AG04449 (cell line): ENCODE measurements at regions not wholly inside any gene's neighbourhood (a gene's known extent, or its start where the extent isn't known, plus 50 kb on each side); places are given as distances from the start of the nearest gene placed in this dataset.
A peak's percentile ranks its signal among the peaks of the same experiment; 100 is the strongest.

Experiments used
- CTCF ChIA-PET: fragments of 350-600 bp; formaldehyde crosslinking; extraction: SDS; loops from one replicate; lab custom pipeline; 2021; ENCODE audit warnings: antibody characterized with exemption; lab: Yijun Ruan, JAX
- POLR2A ChIA-PET: fragments of 400-600, 350-600 bp; formaldehyde crosslinking; extraction: SDS; loops from one replicate; lab custom pipeline; 2020; ENCODE audit warnings: antibody characterized with exemption, inconsistent platforms; lab: Yijun Ruan, JAX
- DNase-seq: peaks from one replicate; pipeline ENCODE4 v3.0.0-alpha.2; 2010; ENCODE audit warnings: low read depth, low spot score
- H3K4me3 ChIP-seq: 2 replicates; pipeline ENCODE4 v1.5.1; 2011; ENCODE audit warnings: low read depth, mild to moderate bottlenecking, control low read depth, low read length
- TF ChIP-seq, protein P1 (sequence below): IDR thresholded peaks from one replicate; pipeline ENCODE4 v1.5.1; 2011; ENCODE audit warnings: mild to moderate bottlenecking, moderate library complexity, low read length, control low read depth, inconsistent platforms; ENCODE audit not compliant: insufficient read depth; ENCODE audit errors: missing control alignments

DNA sequence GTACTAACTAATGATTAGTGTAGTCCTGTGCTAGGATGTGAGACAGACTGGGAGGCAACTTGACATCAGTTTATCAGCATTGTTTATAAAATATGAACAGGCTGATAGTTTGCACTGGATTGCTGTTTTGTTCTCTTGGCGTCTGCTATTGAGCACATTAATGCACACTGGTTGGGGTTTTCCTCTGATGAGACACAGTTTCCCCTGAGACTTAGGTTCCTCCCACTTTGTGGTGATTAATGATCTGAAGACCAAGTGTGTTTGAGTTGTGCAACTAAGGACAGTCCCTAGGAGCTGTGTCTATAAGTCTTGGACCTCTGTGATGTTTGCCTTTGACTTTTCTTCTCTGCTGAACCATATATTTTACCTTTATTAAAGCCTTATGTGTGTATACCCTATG lies 1015.4 kb downstream of the AMY1C start:
- POLR2A ChIA-PET, result no interaction called here
- TF ChIP-seq, protein P1, sequence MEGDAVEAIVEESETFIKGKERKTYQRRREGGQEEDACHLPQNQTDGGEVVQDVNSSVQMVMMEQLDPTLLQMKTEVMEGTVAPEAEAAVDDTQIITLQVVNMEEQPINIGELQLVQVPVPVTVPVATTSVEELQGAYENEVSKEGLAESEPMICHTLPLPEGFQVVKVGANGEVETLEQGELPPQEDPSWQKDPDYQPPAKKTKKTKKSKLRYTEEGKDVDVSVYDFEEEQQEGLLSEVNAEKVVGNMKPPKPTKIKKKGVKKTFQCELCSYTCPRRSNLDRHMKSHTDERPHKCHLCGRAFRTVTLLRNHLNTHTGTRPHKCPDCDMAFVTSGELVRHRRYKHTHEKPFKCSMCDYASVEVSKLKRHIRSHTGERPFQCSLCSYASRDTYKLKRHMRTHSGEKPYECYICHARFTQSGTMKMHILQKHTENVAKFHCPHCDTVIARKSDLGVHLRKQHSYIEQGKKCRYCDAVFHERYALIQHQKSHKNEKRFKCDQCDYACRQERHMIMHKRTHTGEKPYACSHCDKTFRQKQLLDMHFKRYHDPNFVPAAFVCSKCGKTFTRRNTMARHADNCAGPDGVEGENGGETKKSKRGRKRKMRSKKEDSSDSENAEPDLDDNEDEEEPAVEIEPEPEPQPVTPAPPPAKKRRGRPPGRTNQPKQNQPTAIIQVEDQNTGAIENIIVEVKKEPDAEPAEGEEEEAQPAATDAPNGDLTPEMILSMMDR, result no peak
- CTCF ChIA-PET, result interaction anchor here (0.9 kb wide), 1 partner anchor 15 kb away, joined by 3 read pairs; no protein-coding TSS in a partner anchor
- no peak for DNase-seq
- no peak overlapping the region for H3K4me3 ChIP-seq

DNA sequence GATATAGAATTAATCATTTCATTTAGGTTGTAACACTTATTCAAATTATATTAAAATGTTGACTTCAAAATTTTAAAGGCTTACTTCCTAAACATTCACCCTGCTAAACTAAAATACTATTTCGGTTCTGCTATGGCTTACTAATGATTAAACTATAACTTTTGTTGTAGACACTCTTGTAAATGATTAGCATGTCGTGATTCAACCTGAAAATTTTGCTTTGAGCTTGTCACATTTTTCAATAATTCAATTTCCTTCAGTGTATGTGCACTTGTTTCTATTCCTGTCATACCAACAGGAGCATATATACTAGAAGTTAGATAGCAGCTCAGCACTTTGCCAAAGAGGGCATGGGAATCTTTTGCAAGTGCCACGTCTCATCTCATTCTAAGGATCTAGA lies 1018.8 kb downstream of the AMY1C start:
- H3K4me3 ChIP-seq, result no peak overlapping the region
- DNase-seq, result no peak
- CTCF ChIA-PET, result no interaction called here
- TF ChIP-seq, protein P1, result no peak
- POLR2A ChIA-PET, result no interaction called here

DNA sequence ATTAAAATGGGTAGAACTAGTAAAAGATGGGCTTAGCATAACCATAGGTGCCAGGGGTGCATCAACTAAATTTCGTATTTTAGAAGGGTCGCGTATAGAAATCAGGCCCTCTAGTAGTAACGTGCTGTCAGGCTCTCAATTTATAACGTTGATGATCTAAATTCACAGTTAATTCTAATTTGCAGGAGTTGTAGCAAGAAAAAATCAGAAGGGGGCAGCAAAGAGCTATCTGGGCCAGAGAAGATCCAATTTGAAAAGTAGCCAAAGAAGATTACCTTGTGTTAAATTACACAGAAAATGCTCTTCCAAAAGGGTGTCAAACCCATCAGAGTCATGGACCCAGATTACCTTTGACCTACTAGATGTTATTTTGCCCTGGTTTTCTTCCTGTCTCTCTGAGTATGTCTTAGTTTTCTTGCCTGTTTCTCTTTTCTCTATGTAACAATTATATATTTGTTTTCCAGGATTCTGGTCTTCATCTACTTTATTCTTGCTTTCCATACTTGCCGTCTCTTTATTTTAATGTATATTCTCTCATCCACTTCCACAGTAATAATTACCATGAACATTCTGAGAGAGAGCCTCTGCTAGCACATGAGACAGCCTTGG lies 1030.9 kb downstream of the AMY1C start:
- TF ChIP-seq, protein P1, result peak; percentile 52
- ChIA-PET POLR2A (no interaction called here), CTCF (interaction anchor here (1.2 to 3.0 kb wide), 4 partner anchors 16 to 1014 kb away, joined by 3 to 23 read pairs (median 12); no protein-coding TSS in a partner anchor)
- H3K4me3 ChIP-seq, result no peak overlapping the region
- no peak for DNase-seq

DNA sequence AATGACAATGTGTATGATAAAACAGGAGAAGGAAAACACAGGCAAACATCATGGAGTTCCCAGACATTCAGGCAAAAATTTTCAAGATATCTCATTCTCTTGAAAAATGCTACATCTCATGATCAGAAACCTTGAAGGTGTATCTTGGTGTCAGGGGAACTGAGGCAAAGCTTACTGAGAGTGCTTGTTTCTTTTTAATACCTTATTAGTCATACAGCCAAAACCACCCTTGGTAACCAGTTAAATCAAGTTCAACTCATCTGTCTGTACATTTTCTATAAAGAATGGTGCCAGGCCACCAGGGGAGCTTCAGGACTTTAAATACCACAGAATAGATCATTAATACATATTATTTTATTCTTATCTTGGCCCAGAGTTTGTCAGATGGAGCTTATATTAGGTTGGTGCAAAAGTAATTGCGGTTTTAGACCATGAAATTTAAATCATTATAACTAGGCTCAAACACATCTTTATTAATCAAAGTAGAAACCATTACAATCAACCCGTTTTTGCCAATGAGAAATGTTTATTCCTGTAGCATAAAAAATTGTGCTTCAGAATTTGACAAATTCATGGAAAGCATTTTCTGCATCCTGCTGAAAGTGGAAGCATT lies 1036.0 kb downstream of the AMY1C start:
- ChIA-PET CTCF (no interaction called here), POLR2A (no interaction called here)
- TF ChIP-seq, protein P1, result no peak
- no peak for DNase-seq
- H3K4me3 ChIP-seq, result no peak overlapping the region

DNA sequence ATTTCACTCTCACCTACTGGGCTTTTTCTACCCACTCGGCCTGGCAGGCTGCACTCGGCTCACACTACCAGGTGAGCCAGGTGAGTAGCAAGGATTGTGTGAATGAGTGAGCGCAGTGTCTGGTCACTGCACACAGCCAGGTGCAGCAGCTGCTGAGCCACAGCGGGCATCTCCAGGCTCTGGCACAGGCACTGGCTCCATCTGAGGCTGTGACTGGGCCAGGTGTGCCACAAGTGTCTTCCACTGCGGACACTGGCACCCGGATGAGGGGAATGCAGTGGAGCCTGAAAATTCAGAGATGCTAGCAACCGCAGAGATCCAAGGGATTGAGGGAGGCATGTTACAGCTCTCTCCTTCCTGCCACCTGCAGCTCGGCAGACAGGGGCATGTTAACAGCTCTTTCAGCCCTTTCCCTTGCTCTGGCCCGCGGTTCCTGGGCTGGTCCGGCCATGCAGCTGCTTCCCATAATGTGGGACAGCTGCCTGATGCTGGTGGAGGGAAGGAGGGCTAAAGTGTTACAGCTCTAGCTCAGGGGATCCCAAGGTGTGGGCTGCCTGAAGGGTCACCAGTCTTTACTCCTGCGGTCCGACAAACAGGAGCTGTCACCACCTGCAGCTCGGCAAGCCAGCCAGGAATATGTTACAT lies 1038.3 kb downstream of the AMY1C start:
- DNase-seq, result no peak
- no peak overlapping the region for H3K4me3 ChIP-seq
- ChIA-PET POLR2A (no interaction called here), CTCF (no interaction called here)
- TF ChIP-seq, protein P1, result no peak

DNA sequence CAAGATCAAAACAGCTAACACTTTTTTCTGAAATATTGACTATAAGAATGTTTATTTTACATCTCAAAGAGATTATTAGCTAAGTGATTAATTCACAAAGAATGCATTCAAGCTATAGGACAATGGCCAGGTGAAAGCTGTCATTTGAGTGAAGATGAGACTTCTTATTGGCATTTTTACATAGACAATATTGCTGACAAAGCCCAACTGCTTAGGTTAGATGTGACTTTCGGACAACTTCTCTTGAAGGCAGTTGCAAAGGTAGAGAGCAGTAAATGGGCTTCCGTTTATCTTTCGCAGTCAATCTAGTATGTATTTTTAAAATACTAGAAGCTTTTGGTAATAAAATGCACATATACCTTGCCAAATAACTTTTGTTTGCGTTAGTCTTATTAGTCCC lies 1041.3 kb downstream of the AMY1C start:
- H3K4me3 ChIP-seq, result no peak overlapping the region
- no peak for DNase-seq
- ChIA-PET CTCF (interaction anchor here (1.4 kb wide), 1 partner anchor 12 kb away, joined by 3 read pairs; no protein-coding TSS in a partner anchor), POLR2A (no interaction called here)
- TF ChIP-seq, protein P1, result no peak
